ENCODE measurements at regions not wholly inside any gene's neighbourhood (a gene's known extent, or its start where the extent isn't known, plus 50 kb on each side); places are given as distances from the start of the nearest gene placed in this dataset.

GRCh38 chr3:95923496-95924210 is 890.7 kb upstream of the EPHA6 start:
- H3K4me3 ChIP-seq (ENCODE audit: low read length) = no peak overlapping the region
- no peaks in the 10 kb centered on the region for H3K36me3 ChIP-seq (replicated peaks; ENCODE audit: low read depth, low read length)
- no peak overlapping the region for H2AFZ ChIP-seq (ENCODE audit: low read depth, low read length)
- H3K9me3 ChIP-seq (ENCODE audit: insufficient read depth, low read length) = no peaks in the 10 kb centered on the region
- no peaks in the 10 kb centered on the region for H3K4me1 ChIP-seq (ENCODE audit: low read length)
- TF ChIP-seq CTCF (IDR thresholded peaks at IDR 0.05; ENCODE audit: low read depth, low read length) = no peak
- TF ChIP-seq EZH2phosphoT487 (IDR thresholded peaks at IDR 0.05; ENCODE audit: low read depth) = no peak
- H4K20me1 ChIP-seq (ENCODE audit: insufficient read depth, low read length) = no peaks in the 10 kb centered on the region
- H3K9ac ChIP-seq (ENCODE audit: low read length) = no peak overlapping the region
- H3K27me3 ChIP-seq (ENCODE audit: low read depth, low read length) = no peaks in the 10 kb centered on the region
- no peak overlapping the region for H3K27ac ChIP-seq (ENCODE audit: low read length)
- no peak overlapping the region for H3K4me2 ChIP-seq (ENCODE audit: low read length)
- H3K79me2 ChIP-seq (ENCODE audit: low read length) = no peaks in the 10 kb centered on the region

GRCh38 chr3:95926904-95927501 is 887.4 kb upstream of the EPHA6 start:
- H3K9ac ChIP-seq (ENCODE audit: low read length) = no peak overlapping the region
- H3K4me2 ChIP-seq (ENCODE audit: low read length) = no peak overlapping the region
- no peaks in the 10 kb centered on the region for H3K9me3 ChIP-seq (ENCODE audit: insufficient read depth, low read length)
- H3K36me3 ChIP-seq (replicated peaks; ENCODE audit: low read depth, low read length) = no peaks in the 10 kb centered on the region
- H3K4me3 ChIP-seq (ENCODE audit: low read length) = no peak overlapping the region
- no peaks in the 10 kb centered on the region for H3K27me3 ChIP-seq (ENCODE audit: low read depth, low read length)
- no peaks in the 10 kb centered on the region for H4K20me1 ChIP-seq (ENCODE audit: insufficient read depth, low read length)
- TF ChIP-seq EZH2phosphoT487 (IDR thresholded peaks at IDR 0.05; ENCODE audit: low read depth) (no peak), CTCF (IDR thresholded peaks at IDR 0.05; ENCODE audit: low read depth, low read length) (no peak)
- H3K79me2 ChIP-seq (ENCODE audit: low read length) = no peaks in the 10 kb centered on the region
- no peak overlapping the region for H3K27ac ChIP-seq (ENCODE audit: low read length)
- 0 out of 2 replicates have a peak, but pooled peaks cover 1% of the 10 kb centered on the region for H3K4me1 ChIP-seq (ENCODE audit: low read length)
- H2AFZ ChIP-seq (ENCODE audit: low read depth, low read length) = no peak overlapping the region

- Histone ChIP-seq H3K4me3 (ENCODE audit: low read length) (no peak overlapping the region), H2AFZ (ENCODE audit: low read depth, low read length) (no peak overlapping the region), H4K20me1 (ENCODE audit: insufficient read depth, low read length) (no peaks in the 10 kb centered on the region), H3K79me2 (ENCODE audit: low read length) (no peaks in the 10 kb centered on the region), H3K9me3 (ENCODE audit: insufficient read depth, low read length) (no peaks in the 10 kb centered on the region), H3K9ac (ENCODE audit: low read length) (no peak overlapping the region), H3K4me1 (ENCODE audit: low read length) (peaks cover 7% of the 10 kb centered on the region), H3K27me3 (ENCODE audit: low read depth, low read length) (no peaks in the 10 kb centered on the region), H3K36me3 (replicated peaks; ENCODE audit: low read depth, low read length) (no peaks in the 10 kb centered on the region), H3K27ac (ENCODE audit: low read length) (no peak overlapping the region), H3K4me2 (ENCODE audit: low read length) (no peak overlapping the region)
- TF ChIP-seq EZH2phosphoT487 (IDR thresholded peaks at IDR 0.05; ENCODE audit: low read depth) = no peak
- no peak for TF ChIP-seq CTCF (IDR thresholded peaks at IDR 0.05; ENCODE audit: low read depth, low read length)
Measured at GRCh38 chr3:95934181-95934580, 880.2 kb upstream of the EPHA6 start.

- Histone ChIP-seq H2AFZ (ENCODE audit: low read depth, low read length) (peak overlapping the region; percentile 68), H3K9me3 (ENCODE audit: insufficient read depth, low read length) (no peaks in the 10 kb centered on the region), H4K20me1 (ENCODE audit: insufficient read depth, low read length) (no peaks in the 10 kb centered on the region), H3K79me2 (ENCODE audit: low read length) (no peaks in the 10 kb centered on the region), H3K4me2 (ENCODE audit: low read length) (peak overlapping the region; percentile 51), H3K27ac (ENCODE audit: low read length) (peak overlapping the region; percentile 35), H3K4me1 (ENCODE audit: low read length) (peaks cover 20% of the 10 kb centered on the region), H3K4me3 (ENCODE audit: low read length) (0 out of 2 replicates have a peak overlapping the region, but pooled peaks have one; percentile 15), H3K36me3 (replicated peaks; ENCODE audit: low read depth, low read length) (no peaks in the 10 kb centered on the region), H3K9ac (ENCODE audit: low read length) (no peak overlapping the region), H3K27me3 (ENCODE audit: low read depth, low read length) (no peaks in the 10 kb centered on the region)
- no peak for TF ChIP-seq CTCF (IDR thresholded peaks at IDR 0.05; ENCODE audit: low read depth, low read length)
- TF ChIP-seq EZH2phosphoT487 (IDR thresholded peaks at IDR 0.05; ENCODE audit: low read depth) = no peak
Measured at GRCh38 chr3:95939235-95939809, 875.1 kb upstream of the EPHA6 start.
